Endothelial cell of umbilical vein (primary cell): ENCODE measurements at regions not wholly inside any gene's neighbourhood (a gene's known extent, or its start where the extent isn't known, plus 50 kb on each side); places are given as distances from the start of the nearest gene placed in this dataset.

Source experiments
- BruUV-seq: library from RNA; stranded (reverse); fragments of 400-500 nt; replicated peaks from 2 replicates; lab custom pipeline; 2021; lab: Mats Ljungman, UMichigan
- CTCF ChIA-PET: fragments of 300-600, 350-600 bp; sonication (Branson Sonifier 250); formaldehyde crosslinking; loops from one replicate; lab custom pipeline; 2021; ENCODE audit warnings: antibody characterized with exemption, inconsistent platforms; lab: Charles Lee
- POLR2A ChIA-PET: fragments of 300-600, 350-600 bp; sonication (Branson Sonifier 250); formaldehyde crosslinking; loops from one replicate; lab custom pipeline; 2021; ENCODE audit warnings: antibody characterized with exemption, inconsistent platforms; lab: Charles Lee
- DNase-seq: peaks from one replicate; pipeline ENCODE4 v3.0.0-alpha.2; 2011; ENCODE audit warnings: low read depth, low spot score
- FAIRE-seq: peaks from 2 replicates; lab custom pipeline; 2011; peaks lifted over from hg19 to GRCh38; lab: Jason Lieb, UNC
- H2AFZ ChIP-seq: 2 replicates; pipeline ENCODE4 v1.6.0; 2012; ENCODE audit warnings: low read depth, low read length, control low read depth, inconsistent platforms
- H3K27ac ChIP-seq: 2 replicates; pipeline ENCODE4 v1.5.1; 2011; ENCODE audit warnings: low read depth, mild to moderate bottlenecking, control low read depth, low read length, moderate library complexity; ENCODE audit not compliant: insufficient read depth
- H3K27me3 ChIP-seq, 2 experiments: 2 replicates each; pipeline versions ENCODE4 v1.6.0 to v1.6.1; 2011; ENCODE audit warnings: low read length in 2 of 2, mixed read lengths in 1 of 2; ENCODE audit not compliant: control insufficient read depth in 2 of 2, insufficient read depth in 2 of 2
- H3K36me3 ChIP-seq, 2 experiments: 2 replicates in 1 of 2; 3 replicates in 1 of 2; pipeline ENCODE4 v1.5.1; 2011; ENCODE audit warnings: low read length in 2 of 2, mild to moderate bottlenecking in 1 of 2, moderate library complexity in 1 of 2; ENCODE audit not compliant: control insufficient read depth in 2 of 2, insufficient read depth in 2 of 2; ENCODE audit errors: extremely low read depth in 1 of 2
- H3K4me1 ChIP-seq: 3 replicates; pipeline ENCODE4 v1.5.1; 2011; ENCODE audit warnings: mild to moderate bottlenecking, low read length; ENCODE audit not compliant: control insufficient read depth, insufficient read depth; ENCODE audit errors: extremely low read depth
- H3K4me2 ChIP-seq: 2 replicates; pipeline ENCODE4 v1.6.1; 2011; ENCODE audit warnings: low read length, control low read depth, mixed read lengths; ENCODE audit not compliant: insufficient read depth
- H3K4me3 ChIP-seq, 3 experiments: fragments of 200-600 bp in 1 of 3; sonication (generic), shearing (Covaris generic) in 1 of 3; replicated peaks in 1 of 3; 2 replicates each; pipeline ENCODE4 v1.5.1; 2011 to 2016; ENCODE audit warnings: control low read depth in 3 of 3, low read length in 3 of 3, mild to moderate bottlenecking in 2 of 3, inconsistent platforms in 1 of 3, low read depth in 1 of 3, moderate library complexity in 1 of 3; ENCODE audit not compliant: insufficient read depth in 1 of 3
- H3K79me2 ChIP-seq: 2 replicates; pipeline ENCODE4 v1.6.0; 2012; ENCODE audit warnings: low read length, inconsistent platforms; ENCODE audit not compliant: control insufficient read depth, insufficient read depth
- H3K9ac ChIP-seq: replicated peaks from 2 replicates; pipeline ENCODE3; 2011; ENCODE audit warnings: low read length, control low read depth; ENCODE audit not compliant: insufficient read depth; ENCODE audit errors: extremely low read depth
- H3K9me1 ChIP-seq: replicated peaks from 3 replicates; pipeline ENCODE4 v1.6.0; 2011; ENCODE audit warnings: mild to moderate bottlenecking, low read length; ENCODE audit not compliant: control insufficient read depth, insufficient read depth; ENCODE audit errors: extremely low read depth
- H3K9me3 ChIP-seq: replicated peaks from 2 replicates; pipeline ENCODE4 v1.5.1; 2012; ENCODE audit warnings: low read length, inconsistent platforms; ENCODE audit not compliant: control insufficient read depth, insufficient read depth
- H4K20me1 ChIP-seq: replicated peaks from 2 replicates; pipeline ENCODE3; 2011; ENCODE audit warnings: mild to moderate bottlenecking, low read length; ENCODE audit not compliant: control insufficient read depth, insufficient read depth; ENCODE audit errors: extremely low read depth
- CTCF ChIP-seq, 2 donors: IDR thresholded peaks; 1 replicate in 1 of 2; 2 replicates in 1 of 2; pipeline ENCODE4 v1.5.1; 2011; ENCODE audit warnings: low read length in 2 of 2, mild to moderate bottlenecking in 2 of 2, moderate library complexity in 2 of 2, control low read depth in 1 of 2, inconsistent platforms in 1 of 2, low read depth in 1 of 2; ENCODE audit not compliant: insufficient read depth in 1 of 2; ENCODE audit errors: extremely low read depth in 1 of 2
- EZH2 ChIP-seq: IDR thresholded peaks from 2 replicates; pipeline ENCODE4 v1.6.1; 2012; ENCODE audit warnings: borderline replicate concordance, low read depth, mild to moderate bottlenecking, moderate library complexity, low read length, inconsistent platforms; ENCODE audit not compliant: severe bottlenecking
- FOS ChIP-seq: IDR thresholded peaks from 2 replicates; pipeline ENCODE4 v1.6.1; 2011; ENCODE audit warnings: mild to moderate bottlenecking, low read length, moderate library complexity, borderline replicate concordance; ENCODE audit not compliant: insufficient read depth
- GATA2 ChIP-seq: IDR thresholded peaks from 2 replicates; pipeline ENCODE4 v1.7.0; 2011; ENCODE audit warnings: low read depth, mild to moderate bottlenecking, moderate library complexity, mixed read lengths, low read length; ENCODE audit not compliant: insufficient read length, insufficient read depth
- JUN ChIP-seq: IDR thresholded peaks from 2 replicates; pipeline ENCODE4 v1.6.1; 2011; ENCODE audit warnings: borderline replicate concordance, low read depth; ENCODE audit not compliant: insufficient read length, insufficient read depth
- MAX ChIP-seq: IDR thresholded peaks from 2 replicates; pipeline ENCODE4 v1.6.1; 2011; ENCODE audit not compliant: insufficient read depth, insufficient read length
- MYC ChIP-seq: IDR thresholded peaks from one replicate; pipeline ENCODE4 v1.6.1; 2011; ENCODE audit warnings: mild to moderate bottlenecking, low read depth, low read length
- POLR2A ChIP-seq: IDR thresholded peaks from 2 replicates; pipeline ENCODE4 v1.6.1; 2012; ENCODE audit warnings: low read depth, mild to moderate bottlenecking, control low read depth, low read length
- POLR2AphosphoS5 ChIP-seq: IDR thresholded peaks from 2 replicates; pipeline ENCODE4 v1.6.1; 2012; ENCODE audit warnings: low read depth, mild to moderate bottlenecking, control low read depth, low read length, moderate library complexity; ENCODE audit not compliant: insufficient read depth
- dilution Hi-C: fragments of 300-500 bp; cut with MboI; formaldehyde crosslinking; loops from one replicate; pipeline ENCODE4 v1.15.0; 2019; ENCODE audit warnings: low sequenced_read_pairs; ENCODE audit not compliant: extremely low pct_ligation_motif_present
- intact Hi-C: fragments of 100-400 bp; cut with micrococcal nuclease; formaldehyde crosslinking; loops from one replicate; pipeline ENCODE4 v1.10.0; 2022

GRCh38 chr6:51161752-51162151 lies 343.1 kb downstream of the TFAP2B start:
- no peaks in the 10 kb centered on the region for H4K20me1 ChIP-seq
- no peak for FAIRE-seq
- H3K4me1 ChIP-seq = no peaks in the 10 kb centered on the region
- H3K4me2 ChIP-seq = no peak overlapping the region
- no TSS peak for BruUV-seq
- no peak overlapping the region for H3K27ac ChIP-seq
- no peak overlapping the region for H3K9ac ChIP-seq
- no peak overlapping the region for H3K4me3 ChIP-seq
- H3K36me3 ChIP-seq = no peaks in the 10 kb centered on the region
- no peak for DNase-seq
- H3K9me3 ChIP-seq = peaks cover 1% of the 10 kb centered on the region
- intact Hi-C loops = no loop called here
- H3K9me1 ChIP-seq = no peaks in the 10 kb centered on the region
- TF ChIP-seq POLR2AphosphoS5 (no peak), JUN (no peak), CTCF (IDR thresholded peaks at IDR 0.05; ENCODE audit: extremely low read depth in 1 of 2, insufficient read depth in 1 of 2, low read depth in 1 of 2, low read length in 2 of 2) (no peak), MYC (no peak), FOS (no peak), EZH2 (no peak), MAX (no peak), POLR2A (no peak), GATA2 (no peak)
- dilution Hi-C loops = no loop called here
- no peak overlapping the region for H2AFZ ChIP-seq
- ChIA-PET CTCF (no interaction called here), POLR2A (no interaction called here)
- no peaks in the 10 kb centered on the region for H3K27me3 ChIP-seq
- no peaks in the 10 kb centered on the region for H3K79me2 ChIP-seq
